Colonic mucosa (tissue), 4 donors: ENCODE measurements at regions not wholly inside any gene's neighbourhood (a gene's known extent, or its start where the extent isn't known, plus 50 kb on each side); places are given as distances from the start of the nearest gene placed in this dataset.
"Not testable (repeated sequence)": the region's sequence is repeated elsewhere in the genome, so short reads cannot be mapped to it uniquely, and the experiment has no call there.

Experiments used
- DNase-seq: peaks from one replicate; pipeline ENCODE4 v3.0.0-alpha.2; 2020
- H3K27ac ChIP-seq: fragments of 200-600 bp; one replicate; pipeline ENCODE4 v1.8.0; 2021
- H3K27me3 ChIP-seq: fragments of 200-600 bp; one replicate; pipeline ENCODE4 v1.8.0; 2021
- H3K36me3 ChIP-seq: fragments of 200-600 bp; one replicate; pipeline ENCODE4 v1.8.0; 2021
- H3K4me1 ChIP-seq: fragments of 200-600 bp; one replicate; pipeline ENCODE4 v1.8.0; 2021; ENCODE audit warnings: mild to moderate bottlenecking
- H3K4me3 ChIP-seq: fragments of 200-600 bp; one replicate; pipeline ENCODE4 v1.8.0; 2021
- H3K9ac ChIP-seq, 2 donors: one replicate each; pipeline ENCODE4 v1.7.0; 2013; ENCODE audit warnings: control low read depth in 2 of 2, low read depth in 2 of 2, low read length in 2 of 2
- H3K9me3 ChIP-seq: fragments of 200-600 bp; one replicate; pipeline ENCODE4 v1.8.0; 2021
- CTCF ChIP-seq: fragments of 200-600 bp; IDR thresholded peaks from one replicate; pipeline ENCODE4 v1.8.0; 2022; ENCODE audit warnings: antibody characterized with exemption, mild to moderate bottlenecking
- intact Hi-C: fragments of 100-400 bp; cut with DNase I; formaldehyde crosslinking; loops from one replicate; pipeline ENCODE4 v1.14.1; 2022
- donor health status: healthy.
- donor health status: DM: no; HTN: no; CAD: no.
- donor health status: DM: no; HTN: no; CAD: no.

DNA sequence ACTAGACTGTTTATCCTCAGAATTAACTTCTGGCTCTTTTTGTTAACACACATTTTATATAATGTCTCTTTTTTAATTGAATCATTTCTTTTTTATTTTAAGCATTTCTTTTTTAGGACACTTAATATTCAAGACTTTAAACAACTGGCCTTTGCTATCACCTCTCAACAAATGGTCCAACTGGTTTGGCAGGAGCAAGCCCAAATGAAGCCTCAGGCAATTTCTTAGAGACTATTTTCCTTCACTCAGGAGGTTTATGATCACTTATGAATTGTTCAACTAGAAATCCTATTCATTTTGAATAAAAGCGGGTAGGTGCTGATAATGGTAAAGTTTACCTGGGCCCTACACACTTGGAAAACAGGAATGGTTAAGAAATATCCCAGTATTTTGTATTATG is 705.6 kb upstream of the GBE1 start:
- Histone ChIP-seq H3K9ac (no peak overlapping the region), H3K9me3 (no peaks in the 10 kb centered on the region)
- DNase-seq: no peak

GRCh38 chr3:82462977-82463376 is 701.5 kb upstream of the GBE1 start:
- intact Hi-C loops: no loop called here
- no peak for DNase-seq
- Histone ChIP-seq H3K36me3 (no peaks in the 10 kb centered on the region), H3K4me3 (no peak overlapping the region), H3K27ac (no peak overlapping the region), H3K27me3 (no peaks in the 10 kb centered on the region), H3K9me3 (no peaks in the 10 kb centered on the region), H3K4me1 (no peaks in the 10 kb centered on the region), H3K9ac (no peak overlapping the region)
- TF ChIP-seq CTCF: no peak

More for the DNA sequence above, 705.6 kb upstream of the GBE1 start:
- Histone ChIP-seq H3K4me1 (no peaks in the 10 kb centered on the region), H3K27me3 (no peaks in the 10 kb centered on the region), H3K27ac (no peak overlapping the region), H3K4me3 (no peak overlapping the region), H3K36me3 (no peaks in the 10 kb centered on the region)
- intact Hi-C loops: no loop called here
- no peak for TF ChIP-seq CTCF

GRCh38 chr3:82461049-82461889 is 699.8 kb upstream of the GBE1 start:
- Histone ChIP-seq H3K27me3 (no peaks in the 10 kb centered on the region), H3K4me1 (no peaks in the 10 kb centered on the region), H3K4me3 (no peak overlapping the region), H3K27ac (no peak overlapping the region), H3K9me3 (no peaks in the 10 kb centered on the region), H3K36me3 (no peaks in the 10 kb centered on the region), H3K9ac (no peak overlapping the region)
- intact Hi-C loops: no loop called here
- no peak for TF ChIP-seq CTCF
- DNase-seq: no peak

GRCh38 chr3:82448320-82448719 is 686.9 kb upstream of the GBE1 start:
- TF ChIP-seq CTCF: no peak
- H3K9me3 ChIP-seq: no peaks in the 10 kb centered on the region
- H3K27me3 ChIP-seq: no peaks in the 10 kb centered on the region
- H3K9ac ChIP-seq: no peak overlapping the region
- no peak for DNase-seq
- intact Hi-C loops: no loop called here
- H3K27ac ChIP-seq: no peak overlapping the region
- H3K36me3 ChIP-seq: no peaks in the 10 kb centered on the region
- no peak overlapping the region for H3K4me3 ChIP-seq
- no peaks in the 10 kb centered on the region for H3K4me1 ChIP-seq

DNA sequence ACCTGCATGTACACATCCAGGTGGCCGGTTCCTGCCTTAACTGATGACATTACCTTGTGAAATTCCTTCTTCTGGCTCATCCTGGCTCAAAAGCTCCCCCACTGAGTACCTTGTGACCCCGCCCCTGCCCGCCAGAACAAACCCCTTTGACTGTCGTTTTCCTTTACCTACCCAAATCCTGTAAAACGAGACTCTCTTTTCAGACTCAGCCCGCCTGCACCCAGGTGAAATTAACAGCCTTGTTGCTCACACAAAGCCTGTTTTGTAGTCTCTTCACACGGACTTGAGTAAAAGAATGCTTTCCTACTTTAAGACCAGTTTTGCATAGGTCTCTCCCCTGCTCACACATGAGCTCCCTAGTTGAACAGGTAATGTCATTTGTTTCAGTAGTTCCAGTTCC is 667.4 kb upstream of the GBE1 start:
- H3K36me3 ChIP-seq, H3K4me1 ChIP-seq, intact Hi-C loops, H3K27me3 ChIP-seq, H3K4me3 ChIP-seq, DNase-seq, H3K27ac ChIP-seq, H3K9me3 ChIP-seq, H3K9ac ChIP-seq: not testable (repeated sequence)

DNA sequence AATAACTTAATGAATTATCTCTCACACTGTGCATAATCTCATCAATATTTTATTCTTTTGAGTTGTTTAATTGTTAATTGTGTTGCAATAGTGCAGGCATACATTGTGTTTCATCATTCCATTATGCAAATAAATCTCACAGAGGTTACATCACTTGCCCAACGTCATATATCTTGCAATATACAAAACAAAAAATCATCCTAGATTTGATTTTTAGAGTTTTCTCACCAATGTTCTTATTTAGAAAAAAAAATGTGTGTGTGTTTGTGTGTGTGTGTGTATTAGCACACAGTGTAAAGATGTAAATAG is 662.5 kb upstream of the GBE1 start:
- DNase-seq: no peak
- no peak overlapping the region for H3K9ac ChIP-seq
- H3K9me3 ChIP-seq: no peaks in the 10 kb centered on the region
- intact Hi-C loops: no loop called here
- TF ChIP-seq CTCF: no peak
- no peaks in the 10 kb centered on the region for H3K4me1 ChIP-seq
- no peaks in the 10 kb centered on the region for H3K27me3 ChIP-seq
- no peak overlapping the region for H3K4me3 ChIP-seq
- no peaks in the 10 kb centered on the region for H3K36me3 ChIP-seq
- H3K27ac ChIP-seq: no peak overlapping the region
